ENCODE measurements at regions not wholly inside any gene's neighbourhood (a gene's known extent, or its start where the extent isn't known, plus 50 kb on each side); places are given as distances from the start of the nearest gene placed in this dataset.
"Not testable (repeated sequence)": the region's sequence is repeated elsewhere in the genome, so short reads cannot be mapped to it uniquely, and the experiment has no call there.

GRCh38 chr10:109287858-109288257 is 635.5 kb downstream of the XPNPEP1 start:
- no peak for DNase-seq (ENCODE audit: low spot score)
- no peak for FAIRE-seq

DNA sequence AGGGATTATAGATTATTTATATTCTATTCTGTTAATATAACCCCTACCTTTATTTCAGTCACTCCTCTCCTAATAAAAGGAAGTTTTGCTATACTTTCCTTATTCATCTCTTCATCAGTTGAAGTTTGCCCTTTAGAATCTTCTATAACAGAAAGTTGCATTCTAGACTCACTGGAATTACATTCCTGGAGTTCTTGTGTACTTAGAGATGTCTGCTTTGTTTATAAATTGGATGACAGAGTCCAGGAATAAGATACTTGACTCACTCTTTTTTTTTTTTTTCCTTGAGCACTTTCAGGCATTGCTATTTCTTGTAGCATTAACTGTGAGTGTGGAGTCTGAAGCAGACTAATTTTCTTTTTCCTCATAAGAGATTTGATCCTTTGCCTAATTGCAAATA is 640.8 kb downstream of the XPNPEP1 start:
- no peak for FAIRE-seq
- peak; percentile 56 for DNase-seq (ENCODE audit: low spot score)

DNA sequence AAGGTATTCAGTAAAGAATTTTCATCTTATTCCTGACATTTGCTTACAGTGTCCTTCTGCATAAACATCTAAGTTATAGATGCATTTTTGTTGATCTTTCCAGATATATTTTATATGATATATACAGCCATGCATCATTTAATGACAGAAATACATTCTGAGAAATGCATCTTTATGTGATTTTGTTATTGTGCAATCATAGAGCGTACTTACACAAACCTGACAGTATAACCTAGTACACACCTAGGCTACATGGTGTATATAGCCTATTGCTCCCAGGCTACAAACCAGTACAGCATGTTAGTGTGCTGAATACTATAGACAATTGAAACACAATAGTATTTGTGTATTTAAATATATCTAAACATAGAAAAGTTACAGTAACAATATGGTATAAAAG is 642.0 kb downstream of the XPNPEP1 start:
- DNase-seq (ENCODE audit: low spot score) (no peak), FAIRE-seq (no peak)

DNA sequence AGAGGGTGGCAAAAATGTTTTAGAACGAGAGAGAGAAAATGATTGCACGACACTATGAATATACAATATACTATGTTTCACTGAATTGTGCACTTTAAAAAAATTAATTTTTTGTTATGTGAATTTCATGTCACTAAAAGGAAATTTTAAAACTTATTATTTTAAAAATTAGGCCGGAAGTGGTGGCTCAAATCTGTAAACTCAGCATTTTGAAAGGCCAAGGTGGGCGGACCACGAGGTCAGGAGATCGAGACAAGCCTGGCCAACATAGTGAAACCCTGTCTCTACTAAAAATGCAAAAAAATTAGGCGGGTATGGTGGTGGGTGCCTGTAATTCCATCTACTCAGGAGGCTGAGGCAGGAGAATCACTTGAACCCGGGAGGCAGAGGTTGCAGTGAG is 642.5 kb downstream of the XPNPEP1 start:
- no peak for FAIRE-seq
- no peak for DNase-seq (ENCODE audit: low spot score)

- no peak for DNase-seq (ENCODE audit: low spot score)
- FAIRE-seq, result no peak
Measured at GRCh38 chr10:109277456-109277855, 645.9 kb downstream of the XPNPEP1 start.

DNA sequence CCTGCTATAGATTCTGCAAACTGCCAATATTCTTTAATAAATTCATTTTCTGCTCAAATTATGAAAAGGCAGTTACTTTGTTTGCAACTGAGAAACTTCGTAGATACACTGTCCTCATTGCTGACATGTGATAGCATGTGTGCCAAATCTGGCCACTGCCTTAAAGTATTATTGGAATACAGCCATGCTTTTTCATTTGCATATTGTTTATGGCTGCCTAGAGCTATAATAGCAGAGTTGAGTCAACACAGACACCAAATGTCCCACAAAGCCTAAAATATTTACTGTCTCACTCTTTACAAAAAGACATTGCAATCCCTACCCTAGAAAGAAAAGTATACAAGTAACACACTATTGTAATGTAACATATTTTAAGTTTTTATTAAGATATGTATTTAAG is 647.4 kb downstream of the XPNPEP1 start:
- DNase-seq (ENCODE audit: low spot score) (no peak), FAIRE-seq (no peak)

DNA sequence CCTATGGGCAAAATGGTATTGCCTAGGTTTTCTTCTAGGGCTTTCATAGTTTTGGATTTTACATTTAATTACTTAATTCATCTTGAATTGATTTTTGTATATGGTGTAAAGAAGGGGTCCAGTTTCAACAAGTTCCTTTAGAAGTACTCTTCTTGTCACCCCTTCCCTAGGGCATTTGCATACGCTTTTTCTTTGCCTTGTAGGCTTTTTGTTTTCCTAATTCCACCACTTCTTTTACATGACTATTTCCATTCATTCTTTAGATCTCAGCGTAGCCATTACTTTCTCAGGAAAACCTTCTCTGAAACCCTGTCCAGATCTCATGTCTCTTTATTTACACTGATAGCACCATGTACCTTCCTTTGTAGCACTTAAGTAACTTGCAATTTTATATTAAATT is 648.6 kb downstream of the XPNPEP1 start:
- FAIRE-seq, result no peak
- DNase-seq (ENCODE audit: low spot score), result no peak

DNA sequence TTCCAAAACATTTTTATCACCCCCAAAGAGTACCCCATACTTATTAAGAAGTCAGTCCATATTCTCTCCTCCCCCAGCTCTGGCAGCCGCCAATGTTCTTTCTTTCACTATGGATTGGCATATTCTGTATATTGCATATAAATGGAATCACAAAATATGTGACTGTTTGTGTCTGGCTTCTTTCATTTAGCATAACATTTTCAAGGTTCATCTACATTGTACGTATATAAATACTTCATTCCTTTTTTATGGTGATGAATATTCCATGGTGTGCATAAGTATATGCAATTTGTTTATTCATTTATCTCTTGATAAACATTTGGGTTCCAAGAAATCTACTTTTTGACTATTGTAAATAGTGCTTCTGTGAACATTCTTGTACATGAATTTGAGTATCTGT is 653.1 kb downstream of the XPNPEP1 start:
- no peak for DNase-seq (ENCODE audit: low spot score)
- no peak for FAIRE-seq

GRCh38 chr10:109264004-109264403 is 659.3 kb downstream of the XPNPEP1 start:
- no peak for FAIRE-seq
- no peak for DNase-seq (ENCODE audit: low spot score)

DNA sequence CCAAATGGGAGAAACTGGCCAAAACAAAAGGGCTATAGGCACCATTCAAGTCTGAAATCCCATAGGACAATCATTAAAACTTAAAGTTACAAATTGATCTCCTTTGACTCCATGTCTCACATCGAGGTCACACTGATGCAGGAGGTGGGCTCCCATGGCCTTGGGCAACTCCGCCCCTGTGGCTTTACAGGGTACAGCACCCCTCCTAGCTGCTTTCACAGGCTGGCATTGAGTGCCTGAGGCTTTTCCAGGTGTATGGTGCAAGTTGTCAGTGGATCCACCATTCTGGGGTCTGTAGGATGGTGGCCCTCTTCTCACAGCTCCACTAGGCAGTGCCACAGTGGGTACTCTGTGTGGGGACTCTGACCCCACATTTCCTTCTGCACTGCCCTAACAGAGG is 662.1 kb downstream of the XPNPEP1 start:
- no peak for FAIRE-seq

DNA sequence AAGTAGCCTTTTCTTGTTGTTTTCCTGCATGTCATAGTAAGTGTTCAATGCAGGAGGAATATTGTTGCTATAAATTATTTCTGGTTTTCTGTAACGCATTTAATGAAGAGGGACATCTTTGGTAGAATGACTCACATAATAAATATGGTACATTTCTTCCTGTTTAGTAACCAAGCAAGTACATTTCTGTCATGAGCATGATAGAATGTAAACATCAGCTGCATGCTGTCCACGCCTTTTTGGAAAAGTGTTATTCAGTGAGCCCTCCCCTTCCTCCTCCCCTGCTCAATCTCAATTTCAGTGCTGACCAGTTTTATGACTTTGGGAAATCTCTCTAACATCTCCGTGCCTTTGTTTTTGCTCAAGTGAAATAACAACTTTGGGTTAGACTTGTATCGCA is 664.0 kb downstream of the XPNPEP1 start:
- DNase-seq (ENCODE audit: low spot score) (no peak), FAIRE-seq (no peak)

More for the DNA sequence above, 662.1 kb downstream of the XPNPEP1 start:
- DNase-seq (ENCODE audit: low spot score), result no peak

GRCh38 chr10:109253306-109253705 is 670.0 kb downstream of the XPNPEP1 start:
- DNase-seq (ENCODE audit: low spot score) (no peak), FAIRE-seq (no peak)

- FAIRE-seq (no peak), DNase-seq (ENCODE audit: low spot score) (no peak)
Measured at GRCh38 chr10:109250152-109250551, 673.2 kb downstream of the XPNPEP1 start.

- FAIRE-seq, result no peak
- no peak for DNase-seq (ENCODE audit: low spot score)
Measured at GRCh38 chr10:109247814-109248213, 675.5 kb downstream of the XPNPEP1 start.

DNA sequence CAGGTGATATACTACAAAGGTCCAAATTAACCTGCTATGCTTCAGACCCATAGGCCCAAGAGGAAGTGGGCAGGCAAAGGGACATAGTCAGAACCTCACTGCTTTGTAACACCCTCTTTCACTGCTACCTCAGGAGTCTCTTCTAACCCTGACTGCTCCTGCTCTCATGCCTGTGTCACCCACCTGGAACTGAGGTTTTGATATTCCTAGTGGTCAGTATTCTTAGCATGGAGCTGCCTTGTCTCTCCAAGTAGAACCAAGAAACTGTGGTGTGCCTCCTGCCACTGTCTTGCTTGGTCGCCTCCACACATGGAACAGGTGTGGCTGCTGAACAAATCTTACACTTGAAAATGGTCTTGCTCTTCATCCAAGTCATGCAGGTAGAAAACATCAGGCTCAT is 677.5 kb downstream of the XPNPEP1 start:
- DNase-seq (ENCODE audit: low spot score) (no peak), FAIRE-seq (no peak)

DNA sequence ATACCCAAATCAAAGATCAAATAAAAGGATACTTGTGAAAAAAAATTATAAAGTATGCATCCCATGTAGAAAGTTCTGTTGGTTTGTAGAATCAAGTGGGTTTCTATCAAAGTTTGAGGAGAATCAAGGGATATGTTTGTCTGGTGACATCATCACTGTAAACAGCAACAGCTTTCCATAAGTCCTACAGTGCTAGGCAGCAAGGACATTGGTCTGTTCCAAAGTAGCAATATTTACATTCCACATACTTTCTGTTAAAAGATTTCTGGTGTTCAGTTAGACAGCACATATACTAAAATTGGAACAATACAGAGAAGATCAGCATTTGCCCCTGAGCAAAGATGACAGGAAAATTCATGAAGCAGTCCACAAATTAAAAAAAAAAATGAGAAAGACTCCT is 683.9 kb downstream of the XPNPEP1 start:
- DNase-seq (ENCODE audit: low spot score) (no peak), FAIRE-seq (no peak)

DNA sequence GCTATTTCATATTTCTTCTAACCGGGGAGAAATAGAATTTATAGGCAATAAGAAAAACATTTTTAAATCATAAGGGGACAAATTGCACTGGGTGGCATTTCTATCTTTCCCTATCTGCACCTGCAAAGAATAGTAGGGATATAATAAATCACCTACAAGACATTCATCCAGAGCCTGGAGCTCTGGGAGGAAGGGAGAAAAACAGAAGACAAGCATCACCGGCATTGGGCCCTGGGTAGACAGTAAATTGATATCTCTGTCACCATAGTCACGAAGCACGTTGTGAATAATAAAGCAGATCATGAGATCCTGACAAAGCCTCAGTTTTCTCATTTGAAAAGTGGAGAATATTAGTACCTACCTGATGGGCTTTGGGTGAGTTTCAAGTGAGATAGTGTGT is 685.6 kb downstream of the XPNPEP1 start:
- DNase-seq (ENCODE audit: low spot score), result no peak
- FAIRE-seq, result no peak

DNA sequence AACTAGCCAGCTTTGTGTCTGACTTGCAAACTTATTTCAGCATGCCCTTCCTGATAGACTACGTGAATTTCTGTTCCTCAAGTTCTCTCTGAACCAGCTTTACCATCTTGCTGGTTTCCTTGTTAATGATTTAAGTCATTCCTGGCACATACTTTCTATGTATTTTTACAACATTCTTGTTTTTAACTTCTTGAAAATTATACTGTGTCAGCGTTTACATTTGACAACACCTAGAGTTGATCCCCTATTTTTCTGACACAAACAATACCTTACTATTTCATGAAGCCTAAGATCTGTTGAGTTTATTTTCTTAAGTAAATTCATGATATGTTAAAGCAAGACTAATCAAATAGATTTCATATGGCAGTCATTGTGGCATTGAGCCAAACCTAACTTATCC is 686.3 kb downstream of the XPNPEP1 start:
- FAIRE-seq (no peak), DNase-seq (ENCODE audit: low spot score) (no peak)

DNA sequence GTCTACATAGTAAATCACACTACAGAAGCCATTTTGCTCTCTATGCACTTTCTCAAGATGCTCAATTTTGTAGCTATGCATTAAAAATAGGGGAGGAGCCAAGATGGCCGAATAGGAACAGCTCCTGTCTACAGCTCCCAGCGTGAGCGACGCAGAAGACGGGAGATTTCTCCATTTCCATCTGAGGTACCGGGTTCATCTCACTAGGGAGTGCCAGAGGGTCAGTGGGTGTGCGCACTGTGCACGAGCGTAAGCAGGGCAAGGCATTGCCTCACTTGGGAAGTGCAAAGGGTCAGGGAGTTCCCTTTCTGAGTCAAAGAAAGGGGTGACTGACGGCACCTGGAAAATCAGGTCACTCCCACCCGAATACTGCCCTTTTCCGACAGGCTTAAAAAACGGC is 699.8 kb downstream of the XPNPEP1 start:
- DNase-seq (ENCODE audit: low spot score); FAIRE-seq: not testable (repeated sequence)

GRCh38 chr10:109219935-109220605 is 703.2 kb downstream of the XPNPEP1 start:
- FAIRE-seq (no peak), DNase-seq (ENCODE audit: low spot score) (no peak)

- FAIRE-seq (peak; percentile 35), DNase-seq (ENCODE audit: low spot score) (no peak)
Measured at GRCh38 chr10:109218207-109218606, 705.1 kb downstream of the XPNPEP1 start.

DNA sequence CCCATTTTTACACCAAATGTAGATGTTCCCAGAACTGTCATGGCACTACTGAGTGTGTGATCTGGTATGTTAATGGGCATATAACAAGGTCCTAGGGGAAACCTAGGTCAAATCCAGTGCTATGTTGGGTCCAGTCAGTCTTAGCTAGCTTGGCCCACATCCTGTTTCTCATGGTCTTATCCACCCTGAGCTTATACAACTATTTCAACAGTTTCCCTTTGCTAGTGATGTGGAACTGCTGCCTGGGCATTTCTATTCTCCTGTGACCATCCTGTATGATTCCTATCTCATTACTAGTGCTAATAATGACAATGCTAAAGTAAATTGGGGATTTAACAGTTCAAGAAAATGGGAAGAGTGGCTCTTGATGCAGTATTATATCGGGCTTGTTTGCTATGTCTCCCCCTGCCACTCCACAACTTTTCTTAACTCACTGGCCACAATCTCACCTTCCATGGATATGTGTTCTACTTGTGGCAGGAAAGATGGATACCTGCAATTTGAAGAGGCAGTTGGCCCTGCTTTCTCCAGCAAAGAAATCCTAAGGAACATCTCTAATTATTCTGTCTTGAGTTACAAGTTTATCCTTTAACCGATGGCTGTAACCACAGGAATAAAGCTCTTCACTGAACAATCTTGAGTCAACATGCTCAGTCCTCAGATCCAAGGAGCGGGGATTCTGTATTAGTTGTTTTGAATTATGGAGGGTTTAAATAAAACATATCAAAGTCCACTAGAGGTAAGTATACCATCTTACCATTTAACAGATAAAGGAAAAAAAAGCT is 707.8 kb downstream of the XPNPEP1 start:
- FAIRE-seq (peak; percentile 97), DNase-seq (ENCODE audit: low spot score) (peak; percentile 94)

GRCh38 chr10:109214891-109215290 is 708.4 kb downstream of the XPNPEP1 start:
- DNase-seq (ENCODE audit: low spot score), result peak; percentile 37
- FAIRE-seq, result not testable (repeated sequence)
